ENCODE measurements at regions not wholly inside any gene's neighbourhood (a gene's known extent, or its start where the extent isn't known, plus 50 kb on each side); places are given as distances from the start of the nearest gene placed in this dataset.

DNA sequence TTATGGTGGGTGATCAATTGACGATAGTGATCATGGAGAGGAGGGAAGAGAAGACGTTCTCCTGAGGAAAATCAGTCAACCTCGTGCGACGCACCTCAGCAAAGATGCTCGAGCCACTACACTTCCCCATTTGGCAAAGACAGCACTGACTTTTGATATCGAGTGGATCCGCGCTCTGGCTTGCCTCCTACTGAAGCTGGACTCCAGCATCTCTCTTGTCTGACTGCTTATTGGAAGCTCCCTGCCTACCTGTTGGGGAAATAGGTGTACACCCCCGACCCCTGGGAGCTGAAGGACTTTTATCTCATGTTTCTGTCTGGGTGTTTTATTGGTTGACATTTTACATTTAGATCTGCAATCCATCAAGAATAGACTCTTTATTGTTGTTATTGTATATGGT lies 476.8 kb upstream of the B3GAT1 start:
- TF ChIP-seq POLR2A (IDR thresholded peaks at IDR 0.05) = no peak
- no peak for TF ChIP-seq POLR2AphosphoS5 (IDR thresholded peaks at IDR 0.05)
- TF ChIP-seq, protein P1, sequence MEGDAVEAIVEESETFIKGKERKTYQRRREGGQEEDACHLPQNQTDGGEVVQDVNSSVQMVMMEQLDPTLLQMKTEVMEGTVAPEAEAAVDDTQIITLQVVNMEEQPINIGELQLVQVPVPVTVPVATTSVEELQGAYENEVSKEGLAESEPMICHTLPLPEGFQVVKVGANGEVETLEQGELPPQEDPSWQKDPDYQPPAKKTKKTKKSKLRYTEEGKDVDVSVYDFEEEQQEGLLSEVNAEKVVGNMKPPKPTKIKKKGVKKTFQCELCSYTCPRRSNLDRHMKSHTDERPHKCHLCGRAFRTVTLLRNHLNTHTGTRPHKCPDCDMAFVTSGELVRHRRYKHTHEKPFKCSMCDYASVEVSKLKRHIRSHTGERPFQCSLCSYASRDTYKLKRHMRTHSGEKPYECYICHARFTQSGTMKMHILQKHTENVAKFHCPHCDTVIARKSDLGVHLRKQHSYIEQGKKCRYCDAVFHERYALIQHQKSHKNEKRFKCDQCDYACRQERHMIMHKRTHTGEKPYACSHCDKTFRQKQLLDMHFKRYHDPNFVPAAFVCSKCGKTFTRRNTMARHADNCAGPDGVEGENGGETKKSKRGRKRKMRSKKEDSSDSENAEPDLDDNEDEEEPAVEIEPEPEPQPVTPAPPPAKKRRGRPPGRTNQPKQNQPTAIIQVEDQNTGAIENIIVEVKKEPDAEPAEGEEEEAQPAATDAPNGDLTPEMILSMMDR (IDR thresholded peaks at IDR 0.05) = no peak
- no peak for TF ChIP-seq EP300 (IDR thresholded peaks at IDR 0.05)
